HG02884 (cell line): ENCODE measurements at regions not wholly inside any gene's neighbourhood (a gene's known extent, or its start where the extent isn't known, plus 50 kb on each side); places are given as distances from the start of the nearest gene placed in this dataset.
A peak's percentile ranks its signal among the peaks of the same experiment; 100 is the strongest.
"Not testable (repeated sequence)": the region's sequence is repeated elsewhere in the genome, so short reads cannot be mapped to it uniquely, and the experiment has no call there.

ENCODE experiments used
- ATAC-seq: cut with Tn5 transposase; IDR thresholded peaks from one replicate; pipeline ENCODE4 v1.9.1; 2021; ENCODE audit warnings: mild to moderate bottlenecking, moderate library complexity; ENCODE audit not compliant: unreplicated experiment

- ATAC-seq: no peak
Measured at GRCh38 chr5:99081711-99082110, 152.9 kb upstream of the CHD1 start.

- ATAC-seq: peak; percentile 72
Measured at GRCh38 chr5:99076723-99077640, 148.2 kb upstream of the CHD1 start.

- ATAC-seq: no peak
Measured at GRCh38 chr5:99072846-99073245, 144.0 kb upstream of the CHD1 start.

GRCh38 chr5:99070822-99071221 lies 142.0 kb upstream of the CHD1 start:
- no peak for ATAC-seq

- no peak for ATAC-seq
Measured at GRCh38 chr5:99070362-99070761, 141.6 kb upstream of the CHD1 start.

- ATAC-seq: peak; percentile 79
Measured at GRCh38 chr5:99068944-99069650, 140.3 kb upstream of the CHD1 start.

GRCh38 chr5:99063737-99064136 lies 134.9 kb upstream of the CHD1 start:
- no peak for ATAC-seq

- no peak for ATAC-seq
Measured at GRCh38 chr5:99061711-99062110, 132.9 kb upstream of the CHD1 start.

- no peak for ATAC-seq
Measured at GRCh38 chr5:99061299-99061698, 132.5 kb upstream of the CHD1 start.

GRCh38 chr5:99060306-99061261 lies 131.8 kb upstream of the CHD1 start:
- no peak for ATAC-seq

GRCh38 chr5:99059685-99060084 lies 130.9 kb upstream of the CHD1 start:
- peak; percentile 63 for ATAC-seq

GRCh38 chr5:99058466-99058865 lies 129.7 kb upstream of the CHD1 start:
- ATAC-seq: no peak

GRCh38 chr5:99054972-99055371 lies 126.2 kb upstream of the CHD1 start:
- ATAC-seq: peak; percentile 72

- ATAC-seq: no peak
Measured at GRCh38 chr5:99045871-99046270, 117.1 kb upstream of the CHD1 start.

GRCh38 chr5:99043257-99043656 lies 114.5 kb upstream of the CHD1 start:
- ATAC-seq: not testable (repeated sequence)

GRCh38 chr5:99037668-99038067 lies 108.9 kb upstream of the CHD1 start:
- ATAC-seq: no peak

- no peak for ATAC-seq
Measured at GRCh38 chr5:99035942-99036341, 107.1 kb upstream of the CHD1 start.

- ATAC-seq: no peak
Measured at GRCh38 chr5:99034336-99034735, 105.5 kb upstream of the CHD1 start.

GRCh38 chr5:99033014-99033900 lies 104.5 kb upstream of the CHD1 start:
- peak; percentile 2 for ATAC-seq
